Ishikawa (cell line): ENCODE measurements at regions not wholly inside any gene's neighbourhood (a gene's known extent, or its start where the extent isn't known, plus 50 kb on each side); places are given as distances from the start of the nearest gene placed in this dataset.

Experiments
- CEBPB ChIP-seq: IDR thresholded peaks from 2 replicates; pipeline ENCODE4 v1.6.1; 2012
- CREB1 ChIP-seq: IDR thresholded peaks from 2 replicates; pipeline ENCODE4 v1.6.1; 2012; ENCODE audit warnings: low read depth
- EGR1 ChIP-seq: IDR thresholded peaks from 2 replicates; pipeline ENCODE4 v1.6.1; 2012
- EP300 ChIP-seq: IDR thresholded peaks from 2 replicates; pipeline ENCODE4 v1.6.1; 2012; ENCODE audit warnings: borderline replicate concordance
- FOXM1 ChIP-seq: IDR thresholded peaks from 2 replicates; pipeline ENCODE4 v1.6.1; 2012; ENCODE audit warnings: low read depth, borderline replicate concordance
- NFIC ChIP-seq: IDR thresholded peaks from 2 replicates; pipeline ENCODE4 v1.6.1; 2012
- RAD21 ChIP-seq: IDR thresholded peaks from 2 replicates; pipeline ENCODE4 v1.6.1; 2012; ENCODE audit warnings: low read depth
- TAF1 ChIP-seq: IDR thresholded peaks from 2 replicates; pipeline ENCODE4 v1.6.1; 2012; ENCODE audit warnings: low read depth, mild to moderate bottlenecking
- TCF12 ChIP-seq: IDR thresholded peaks from 2 replicates; pipeline ENCODE4 v1.6.1; 2012; ENCODE audit warnings: low read depth
- TEAD4 ChIP-seq: IDR thresholded peaks from 2 replicates; pipeline ENCODE4 v1.6.1; 2012
- YY1 ChIP-seq: IDR thresholded peaks from 2 replicates; pipeline ENCODE4 v1.6.1; 2012; ENCODE audit warnings: low read depth
- ZBTB7A ChIP-seq: IDR thresholded peaks from 2 replicates; pipeline ENCODE4 v1.6.1; 2012; ENCODE audit warnings: low read depth
- TF ChIP-seq, protein P1 (sequence below): IDR thresholded peaks from 2 replicates; pipeline ENCODE4 v1.6.1; 2012; ENCODE audit warnings: low read depth, mild to moderate bottlenecking
- TF ChIP-seq, protein P2 (sequence below): IDR thresholded peaks from 2 replicates; pipeline ENCODE4 v1.6.1; 2012
- TF ChIP-seq, protein P3 (sequence below): IDR thresholded peaks from 2 replicates; pipeline ENCODE4 v1.6.1; 2012

DNA sequence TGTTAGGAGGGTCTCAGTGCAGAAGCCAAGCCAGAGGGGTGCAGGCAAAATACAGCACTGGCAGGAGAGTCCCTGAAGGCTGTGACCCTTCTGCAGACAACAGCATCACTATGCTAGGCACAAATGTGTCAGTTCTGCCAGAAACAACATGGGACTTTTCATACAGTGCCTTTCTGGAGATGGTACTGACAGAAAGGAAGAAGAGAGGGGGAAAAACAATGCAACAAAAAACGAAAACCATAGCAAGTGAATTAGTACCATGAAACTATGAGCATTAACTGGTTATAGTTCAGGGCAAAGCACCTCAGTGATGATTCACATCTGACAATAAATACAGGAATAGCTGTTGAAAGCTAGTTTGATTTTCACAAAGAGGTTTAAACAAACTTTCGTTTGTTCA, 140.8 kb upstream of the NBPF11 start:
- TF ChIP-seq, protein P1, sequence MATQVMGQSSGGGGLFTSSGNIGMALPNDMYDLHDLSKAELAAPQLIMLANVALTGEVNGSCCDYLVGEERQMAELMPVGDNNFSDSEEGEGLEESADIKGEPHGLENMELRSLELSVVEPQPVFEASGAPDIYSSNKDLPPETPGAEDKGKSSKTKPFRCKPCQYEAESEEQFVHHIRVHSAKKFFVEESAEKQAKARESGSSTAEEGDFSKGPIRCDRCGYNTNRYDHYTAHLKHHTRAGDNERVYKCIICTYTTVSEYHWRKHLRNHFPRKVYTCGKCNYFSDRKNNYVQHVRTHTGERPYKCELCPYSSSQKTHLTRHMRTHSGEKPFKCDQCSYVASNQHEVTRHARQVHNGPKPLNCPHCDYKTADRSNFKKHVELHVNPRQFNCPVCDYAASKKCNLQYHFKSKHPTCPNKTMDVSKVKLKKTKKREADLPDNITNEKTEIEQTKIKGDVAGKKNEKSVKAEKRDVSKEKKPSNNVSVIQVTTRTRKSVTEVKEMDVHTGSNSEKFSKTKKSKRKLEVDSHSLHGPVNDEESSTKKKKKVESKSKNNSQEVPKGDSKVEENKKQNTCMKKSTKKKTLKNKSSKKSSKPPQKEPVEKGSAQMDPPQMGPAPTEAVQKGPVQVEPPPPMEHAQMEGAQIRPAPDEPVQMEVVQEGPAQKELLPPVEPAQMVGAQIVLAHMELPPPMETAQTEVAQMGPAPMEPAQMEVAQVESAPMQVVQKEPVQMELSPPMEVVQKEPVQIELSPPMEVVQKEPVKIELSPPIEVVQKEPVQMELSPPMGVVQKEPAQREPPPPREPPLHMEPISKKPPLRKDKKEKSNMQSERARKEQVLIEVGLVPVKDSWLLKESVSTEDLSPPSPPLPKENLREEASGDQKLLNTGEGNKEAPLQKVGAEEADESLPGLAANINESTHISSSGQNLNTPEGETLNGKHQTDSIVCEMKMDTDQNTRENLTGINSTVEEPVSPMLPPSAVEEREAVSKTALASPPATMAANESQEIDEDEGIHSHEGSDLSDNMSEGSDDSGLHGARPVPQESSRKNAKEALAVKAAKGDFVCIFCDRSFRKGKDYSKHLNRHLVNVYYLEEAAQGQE, result no peak
- TF ChIP-seq TCF12 (no peak), RAD21 (no peak), CEBPB (no peak), EGR1 (no peak), YY1 (no peak)
- TF ChIP-seq, protein P2, sequence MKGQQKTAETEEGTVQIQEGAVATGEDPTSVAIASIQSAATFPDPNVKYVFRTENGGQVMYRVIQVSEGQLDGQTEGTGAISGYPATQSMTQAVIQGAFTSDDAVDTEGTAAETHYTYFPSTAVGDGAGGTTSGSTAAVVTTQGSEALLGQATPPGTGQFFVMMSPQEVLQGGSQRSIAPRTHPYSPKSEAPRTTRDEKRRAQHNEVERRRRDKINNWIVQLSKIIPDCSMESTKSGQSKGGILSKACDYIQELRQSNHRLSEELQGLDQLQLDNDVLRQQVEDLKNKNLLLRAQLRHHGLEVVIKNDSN, result no peak
- TF ChIP-seq, protein P3, sequence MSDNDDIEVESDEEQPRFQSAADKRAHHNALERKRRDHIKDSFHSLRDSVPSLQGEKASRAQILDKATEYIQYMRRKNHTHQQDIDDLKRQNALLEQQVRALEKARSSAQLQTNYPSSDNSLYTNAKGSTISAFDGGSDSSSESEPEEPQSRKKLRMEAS, result no peak

DNA sequence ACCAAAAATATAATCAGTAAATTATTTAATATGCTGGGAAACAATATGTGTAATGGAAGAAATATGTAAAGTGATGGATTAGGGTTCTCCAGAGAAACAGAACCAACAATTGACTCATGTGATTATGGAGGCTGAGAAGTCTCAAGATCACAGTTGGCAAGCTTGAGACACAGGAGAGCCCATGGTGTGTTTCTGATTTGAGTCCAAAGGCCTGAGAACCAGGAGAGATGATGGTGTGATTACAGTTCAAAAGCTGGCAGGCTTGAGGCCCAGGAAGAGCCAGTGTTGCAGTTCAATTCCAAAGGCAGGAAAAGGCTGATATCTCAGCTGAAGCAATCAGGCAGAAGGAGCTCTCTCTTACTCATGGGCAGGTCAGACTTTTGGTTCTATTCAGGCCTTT, 138.8 kb upstream of the NBPF11 start:
- TF ChIP-seq FOXM1, result no peak
- no peak for TF ChIP-seq NFIC
- no peak for TF ChIP-seq EGR1
- TF ChIP-seq TCF12, result no peak
- TF ChIP-seq, protein P3, result no peak
- TF ChIP-seq, protein P2, result no peak
- TF ChIP-seq CEBPB, result no peak

DNA sequence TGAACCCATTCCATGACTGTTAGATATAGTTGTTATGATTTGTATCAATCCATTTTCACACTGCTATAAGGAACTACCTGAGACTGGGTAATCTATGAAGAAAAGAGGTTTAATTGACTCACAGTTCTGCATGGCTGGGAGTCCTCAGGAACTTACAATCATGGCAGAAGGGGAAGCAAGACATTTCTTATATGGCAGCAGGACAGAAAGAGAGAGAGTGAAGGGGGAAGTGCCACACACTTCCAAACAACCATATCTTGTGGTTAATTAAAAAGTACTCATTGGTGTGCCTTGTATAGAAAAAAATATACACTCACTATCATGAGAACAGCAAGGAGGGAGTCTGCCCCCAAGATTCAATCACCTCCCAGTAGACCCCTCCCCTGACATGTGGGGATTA, 137.6 kb upstream of the NBPF11 start:
- TF ChIP-seq EP300 (no peak), CEBPB (no peak), CREB1 (no peak), NFIC (no peak), FOXM1 (no peak), ZBTB7A (no peak), RAD21 (no peak), EGR1 (no peak), TAF1 (no peak), TCF12 (no peak), YY1 (no peak)
- TF ChIP-seq, protein P1, result no peak
- TF ChIP-seq, protein P3, result no peak
- TF ChIP-seq, protein P2, result no peak

DNA sequence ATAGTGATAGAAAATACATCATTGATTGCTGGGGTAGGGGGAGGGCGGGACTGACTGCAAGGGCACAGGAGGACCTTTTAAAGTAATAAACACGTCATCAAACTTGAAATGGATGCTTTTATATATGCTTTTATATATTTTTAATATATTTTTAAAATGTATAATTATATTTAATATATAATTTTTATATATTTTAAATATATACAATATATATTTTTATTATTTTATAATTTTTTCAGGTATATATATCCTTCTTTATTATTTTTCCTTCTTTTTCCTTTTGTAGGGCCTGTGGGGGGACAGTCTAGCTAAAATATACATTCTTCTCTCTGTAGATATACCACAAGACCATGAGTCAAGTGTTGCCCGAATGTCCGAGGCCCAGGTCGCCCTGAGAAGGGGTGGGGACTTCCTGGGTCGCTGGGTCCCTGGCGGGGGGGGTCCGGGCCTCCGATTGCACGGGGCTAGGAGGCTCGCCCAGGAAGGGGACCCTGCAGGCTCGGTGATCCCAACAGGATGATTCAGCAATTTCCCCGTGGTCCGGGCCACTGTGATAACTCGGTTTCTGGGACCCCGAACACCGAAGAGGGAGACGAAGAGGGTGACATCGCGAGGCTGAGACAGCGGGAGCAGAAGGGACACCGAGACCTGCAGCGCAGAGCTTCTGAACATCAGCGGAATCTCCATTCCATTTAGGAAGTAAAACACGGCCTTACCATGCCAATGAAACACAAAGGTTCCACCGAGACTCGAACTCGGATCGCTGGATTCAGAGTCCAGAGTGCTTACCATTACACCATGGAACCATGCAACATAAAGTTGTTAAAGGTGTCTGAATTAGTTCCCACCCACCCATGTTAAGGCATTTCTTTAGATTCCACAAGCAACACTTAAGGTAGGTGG, 112.5 kb upstream of the NBPF11 start:
- TF ChIP-seq TCF12, result no peak
- no peak for TF ChIP-seq YY1
- no peak for TF ChIP-seq FOXM1
- TF ChIP-seq, protein P2, result no peak
- TF ChIP-seq TEAD4, result no peak
- TF ChIP-seq, protein P1, result no peak
- no peak for TF ChIP-seq EP300
- TF ChIP-seq, protein P3, result no peak
- TF ChIP-seq TAF1, result no peak
- TF ChIP-seq CEBPB, result no peak
- TF ChIP-seq RAD21, result no peak
- no peak for TF ChIP-seq NFIC
- no peak for TF ChIP-seq ZBTB7A
- TF ChIP-seq EGR1, result no peak
- TF ChIP-seq CREB1, result no peak
